H1 (cell line): ENCODE measurements at regions not wholly inside any gene's neighbourhood (a gene's known extent, or its start where the extent isn't known, plus 50 kb on each side); places are given as distances from the start of the nearest gene placed in this dataset.

Experiments used
- CTCF ChIA-PET: fragments of 300-600 bp; sonication (Branson Sonifier 250); formaldehyde crosslinking; loops from one replicate; lab custom pipeline; 2021; ENCODE audit not compliant: partially characterized antibody; lab: Charles Lee
- POLR2A ChIA-PET: fragments of 300-600 bp; sonication (Branson Sonifier 250); formaldehyde crosslinking; loops from one replicate; lab custom pipeline; 2021; ENCODE audit warnings: inconsistent platforms; ENCODE audit not compliant: partially characterized antibody; lab: Charles Lee
- DNase-seq, 2 experiments: peaks; one replicate each; pipeline versions ENCODE4 v3.0.0 to v3.0.0-alpha.2; 2010 to 2022; ENCODE audit warnings: low spot score in 2 of 2, low read depth in 1 of 2, mixed read lengths in 1 of 2
- FAIRE-seq: peaks from 2 replicates; lab custom pipeline; 2011; peaks lifted over from hg19 to GRCh38; lab: Jason Lieb, UNC
- H2AFZ ChIP-seq: 2 replicates; pipeline ENCODE4 v1.8.1; 2012; ENCODE audit warnings: low read length, inconsistent platforms
- H2AK5ac ChIP-seq: 2 replicates; pipeline ENCODE4 v1.6.1; 2013; ENCODE audit warnings: low read depth, low read length
- H2BK120ac ChIP-seq: replicated peaks from 2 replicates; pipeline ENCODE3; 2013; ENCODE audit warnings: low read depth, low read length, inconsistent platforms
- H2BK12ac ChIP-seq: 2 replicates; pipeline ENCODE4 v1.6.1; 2013; ENCODE audit warnings: low read depth, low read length
- H2BK15ac ChIP-seq: 2 replicates; pipeline ENCODE4 v1.6.1; 2013; ENCODE audit warnings: low read length
- H2BK20ac ChIP-seq: 2 replicates; pipeline ENCODE4 v1.6.1; 2013; ENCODE audit warnings: low read length
- H2BK5ac ChIP-seq: 2 replicates; pipeline ENCODE4 v1.6.1; 2013; ENCODE audit warnings: low read depth, low read length
- H3K14ac ChIP-seq: 2 replicates; pipeline ENCODE4 v1.6.1; 2013; ENCODE audit warnings: inconsistent platforms; ENCODE audit not compliant: insufficient read length
- H3K18ac ChIP-seq: 2 replicates; pipeline ENCODE4 v1.6.1; 2013; ENCODE audit warnings: low read length; ENCODE audit errors: extremely low read depth
- H3K23ac ChIP-seq: 2 replicates; pipeline ENCODE4 v1.6.1; 2013; ENCODE audit warnings: inconsistent platforms; ENCODE audit not compliant: insufficient read length
- H3K23me2 ChIP-seq: 2 replicates; pipeline ENCODE4 v1.6.1; 2013; ENCODE audit warnings: low read depth, low read length
- H3K27ac ChIP-seq: 2 replicates; pipeline ENCODE4 v1.6.1; 2011; ENCODE audit warnings: low read depth, low read length, inconsistent platforms
- H3K27me3 ChIP-seq, 4 experiments: replicated peaks in 1 of 4; 1 replicate in 1 of 4; 2 replicates in 3 of 4; pipeline versions ENCODE4 v1.6.1 to v1.8.1; 2011 to 2013; ENCODE audit warnings: low read length in 3 of 4, mild to moderate bottlenecking in 3 of 4, inconsistent platforms in 2 of 4, mixed read lengths in 2 of 4, moderate library complexity in 1 of 4; ENCODE audit not compliant: control insufficient read depth in 3 of 4, insufficient read depth in 3 of 4; ENCODE audit errors: extremely low read depth in 1 of 4
- H3K36me3 ChIP-seq, 4 experiments: 2 replicates each; pipeline versions ENCODE4 v1.6.1 to v1.8.1; 2011 to 2013; ENCODE audit warnings: mild to moderate bottlenecking in 4 of 4, low read length in 3 of 4, moderate library complexity in 2 of 4, control low read depth in 1 of 4, inconsistent platforms in 1 of 4; ENCODE audit not compliant: insufficient read depth in 4 of 4, control insufficient read depth in 2 of 4
- H3K4ac ChIP-seq: replicated peaks from 2 replicates; pipeline ENCODE3; 2013; ENCODE audit warnings: low read length, low read depth, mixed read lengths, inconsistent platforms; ENCODE audit not compliant: insufficient read length
- H3K4me1 ChIP-seq, 4 experiments: replicated peaks in 1 of 4; 1 replicate in 1 of 4; 2 replicates in 3 of 4; pipeline versions ENCODE4 v1.6.1 to v1.8.1; 2011 to 2013; ENCODE audit warnings: low read length in 3 of 4, inconsistent platforms in 2 of 4, mixed read lengths in 1 of 4; ENCODE audit not compliant: insufficient read depth in 4 of 4, control insufficient read depth in 3 of 4
- H3K4me2 ChIP-seq, 2 experiments: 2 replicates each; pipeline versions ENCODE4 v1.6.1 to v1.8.1; 2011 to 2013; ENCODE audit warnings: low read depth in 2 of 2, low read length in 2 of 2, control low read depth in 1 of 2, inconsistent platforms in 1 of 2, mild to moderate bottlenecking in 1 of 2; ENCODE audit not compliant: insufficient read depth in 1 of 2
- H3K4me3 ChIP-seq, 4 experiments: fragments of 200-600, 300-600 bp in 1 of 4; sonication (generic), shearing (Covaris generic), sonication (Bioruptor Twin) in 1 of 4; 2 replicates each; pipeline versions ENCODE4 v1.5.1 to v1.8.1; 2011 to 2016; ENCODE audit warnings: low read length in 4 of 4, low read depth in 3 of 4, control low read depth in 2 of 4, inconsistent platforms in 2 of 4, mild to moderate bottlenecking in 2 of 4, mixed read lengths in 1 of 4, moderate library complexity in 1 of 4; ENCODE audit not compliant: insufficient read depth in 2 of 4; ENCODE audit errors: extremely low read depth in 1 of 4
- H3K56ac ChIP-seq: replicated peaks from 2 replicates; pipeline ENCODE3; 2013; ENCODE audit warnings: low read depth, mild to moderate bottlenecking, mixed read lengths, low read length, inconsistent platforms; ENCODE audit not compliant: insufficient read length
- H3K79me1 ChIP-seq: 2 replicates; pipeline ENCODE4 v1.6.1; 2013; ENCODE audit warnings: low read depth, low read length, control low read depth
- H3K79me2 ChIP-seq, 2 experiments: 2 replicates each; pipeline versions ENCODE4 v1.6.1 to v1.8.1; 2012 to 2013; ENCODE audit warnings: low read length in 2 of 2, mild to moderate bottlenecking in 2 of 2, inconsistent platforms in 1 of 2; ENCODE audit not compliant: insufficient read depth in 2 of 2, control insufficient read depth in 1 of 2
- H3K9ac ChIP-seq, 4 experiments: replicated peaks in 1 of 4; 1 replicate in 1 of 4; 2 replicates in 3 of 4; pipeline versions ENCODE4 v1.6.1 to v1.8.1; 2011 to 2013; ENCODE audit warnings: low read depth in 3 of 4, low read length in 3 of 4, control low read depth in 2 of 4, mild to moderate bottlenecking in 2 of 4, moderate library complexity in 2 of 4, inconsistent platforms in 1 of 4; ENCODE audit errors: extremely low read depth in 1 of 4
- H3K9me3 ChIP-seq, 2 experiments: 2 replicates each; pipeline versions ENCODE4 v1.6.1 to v1.8.1; 2012 to 2013; ENCODE audit warnings: mild to moderate bottlenecking in 2 of 2, moderate library complexity in 2 of 2, control low read depth in 1 of 2, inconsistent platforms in 1 of 2, low read depth in 1 of 2, low read length in 1 of 2, mixed read lengths in 1 of 2; ENCODE audit not compliant: insufficient read depth in 2 of 2
- H4K20me1 ChIP-seq, 2 experiments: replicated peaks in 1 of 2; 2 replicates each; pipeline versions ENCODE3 to v1.8.1; 2011 to 2013; ENCODE audit warnings: inconsistent platforms in 2 of 2, low read length in 2 of 2, mild to moderate bottlenecking in 1 of 2; ENCODE audit not compliant: insufficient read depth in 2 of 2, control insufficient read depth in 1 of 2
- H4K5ac ChIP-seq: 2 replicates; pipeline ENCODE4 v1.6.1; 2013; ENCODE audit warnings: low read length, low read depth, mixed read lengths, inconsistent platforms; ENCODE audit not compliant: insufficient read length
- H4K8ac ChIP-seq: 2 replicates; pipeline ENCODE4 v1.8.0; 2013; ENCODE audit warnings: mild to moderate bottlenecking, moderate library complexity, low read length, inconsistent platforms; ENCODE audit not compliant: insufficient read depth; ENCODE audit errors: extremely low read depth
- H4K91ac ChIP-seq: replicated peaks from 2 replicates; pipeline ENCODE3; 2013; ENCODE audit warnings: low read length, mixed read lengths, inconsistent platforms; ENCODE audit not compliant: insufficient read length
- ASH2L ChIP-seq: fragments of 200-600, 300-600 bp; sonication (generic); IDR thresholded peaks from one replicate; pipeline ENCODE4 v1.7.1; 2017; ENCODE audit warnings: low read length
- TBP ChIP-seq: IDR thresholded peaks from 2 replicates; pipeline ENCODE4 v1.6.1; 2011; ENCODE audit warnings: low read depth, low read length, improper control_type of control experiment
- WGBS, 2 experiments: shearing (Covaris generic) in 1 of 2; methylation state at CpG; one replicate each; pipeline versions ENCODE4 v1.1.6 to v1.1.7; 2013 to 2015; ENCODE audit warnings: low lambda C conversion rate in 2 of 2, mixed read lengths in 2 of 2, inconsistent platforms in 1 of 2, low coverage in 1 of 2, missing lambda C conversion rate in 1 of 2; ENCODE audit not compliant: insufficient replicate concordance in 2 of 2, insufficient coverage in 1 of 2, insufficient read length in 1 of 2; ENCODE audit errors: extremely low coverage in 1 of 2, missing lambda C conversion rate in 1 of 2; 5-methylcytosine and 5-hydroxymethylcytosine counted together

- 83% methylated on average over 3 of the region's 3 CpGs; no CpG with 5 or more reads in 1 of the 2 experiments for WGBS, 2 experiments
- TF ChIP-seq TBP (no peak), ASH2L (no peak)
Measured at GRCh38 chr6:62338477-62338876, 52.5 kb upstream of the KHDRBS2 start.

More at GRCh38 chr6:62338477-62338876, 52.5 kb upstream of the KHDRBS2 start:
- Histone ChIP-seq H2AK5ac (no peak overlapping the region), H3K36me3 (no peaks in the 10 kb centered on the region), H4K5ac (no peak overlapping the region), H4K8ac (no peak overlapping the region), H3K4ac (no peak overlapping the region), H3K4me1 (no peaks in the 10 kb centered on the region), H3K18ac (no peak overlapping the region), H4K91ac (no peak overlapping the region), H2BK15ac (no peak overlapping the region), H2BK120ac (no peak overlapping the region), H3K79me1 (no peaks in the 10 kb centered on the region), H3K23me2 (no peaks in the 10 kb centered on the region), H3K4me3 (no peak overlapping the region), H3K23ac (no peak overlapping the region), H3K56ac (no peak overlapping the region), H3K9me3 (no peaks in the 10 kb centered on the region), H3K4me2 (no peak overlapping the region), H3K9ac (no peak overlapping the region), H3K27ac (no peak overlapping the region), H2BK12ac (no peak overlapping the region), H2BK20ac (no peak overlapping the region), H3K27me3 (no peaks in the 10 kb centered on the region), H4K20me1 (no peaks in the 10 kb centered on the region), H3K79me2 (no peaks in the 10 kb centered on the region), H3K14ac (no peak overlapping the region), H2BK5ac (no peak overlapping the region), H2AFZ (no peak overlapping the region)
- ChIA-PET CTCF (no interaction called here), POLR2A (no interaction called here)
- no peak for DNase-seq
- no peak for FAIRE-seq
